GM19452 (cell line): ENCODE measurements at regions not wholly inside any gene's neighbourhood (a gene's known extent, or its start where the extent isn't known, plus 50 kb on each side); places are given as distances from the start of the nearest gene placed in this dataset.
"Not testable (repeated sequence)": the region's sequence is repeated elsewhere in the genome, so short reads cannot be mapped to it uniquely, and the experiment has no call there.

Experiments
- ATAC-seq: cut with Tn5 transposase; IDR thresholded peaks from one replicate; pipeline ENCODE4 v1.9.1; 2021; ENCODE audit not compliant: unreplicated experiment

- not testable (repeated sequence) for ATAC-seq
Measured at GRCh38 chr6:51121380-51121976, 302.8 kb downstream of the TFAP2B start.

DNA sequence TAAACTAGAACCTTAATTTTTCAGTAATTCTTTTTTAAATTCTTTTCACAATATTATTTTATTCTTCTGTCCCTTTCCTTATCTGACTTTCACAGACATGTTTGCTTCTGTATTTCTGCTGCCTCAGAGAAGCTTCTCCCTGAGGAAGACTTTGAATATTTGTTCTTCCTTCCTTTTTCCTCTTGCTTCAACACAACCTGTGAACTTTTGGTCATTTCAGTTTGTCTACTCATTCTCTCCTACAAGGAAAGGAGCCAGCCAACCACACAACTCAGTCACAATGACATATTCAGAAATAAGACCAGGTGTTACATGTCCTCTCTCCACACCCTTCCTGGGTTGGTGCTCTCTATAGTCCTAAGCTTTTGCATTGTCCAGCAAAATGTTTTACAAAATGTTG lies 310.4 kb downstream of the TFAP2B start:
- no peak for ATAC-seq

- ATAC-seq, result no peak
Measured at GRCh38 chr6:51137777-51138176, 319.1 kb downstream of the TFAP2B start.

DNA sequence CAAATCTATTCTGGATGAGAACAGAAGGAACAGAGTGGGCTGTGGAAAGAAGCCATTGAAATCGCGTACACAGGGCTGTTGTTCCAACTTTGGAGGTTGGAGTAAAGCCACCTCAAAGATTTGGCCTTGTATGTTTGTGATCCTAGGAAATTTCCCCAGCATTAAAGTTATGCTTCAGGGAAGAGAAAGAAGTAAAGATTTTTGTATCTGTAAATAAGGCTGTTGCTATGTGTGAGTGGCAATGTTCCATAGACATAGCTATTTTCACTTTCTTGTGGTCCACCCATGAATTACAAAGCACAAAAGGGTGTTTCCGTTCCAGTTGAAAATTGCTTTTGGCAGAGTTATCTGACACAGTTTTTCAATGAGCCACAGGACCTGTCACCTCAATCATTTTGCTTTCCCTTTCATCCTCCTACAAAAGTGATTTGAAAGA lies 321.3 kb downstream of the TFAP2B start:
- no peak for ATAC-seq

GRCh38 chr6:51141080-51141479 lies 322.4 kb downstream of the TFAP2B start:
- ATAC-seq, result no peak

DNA sequence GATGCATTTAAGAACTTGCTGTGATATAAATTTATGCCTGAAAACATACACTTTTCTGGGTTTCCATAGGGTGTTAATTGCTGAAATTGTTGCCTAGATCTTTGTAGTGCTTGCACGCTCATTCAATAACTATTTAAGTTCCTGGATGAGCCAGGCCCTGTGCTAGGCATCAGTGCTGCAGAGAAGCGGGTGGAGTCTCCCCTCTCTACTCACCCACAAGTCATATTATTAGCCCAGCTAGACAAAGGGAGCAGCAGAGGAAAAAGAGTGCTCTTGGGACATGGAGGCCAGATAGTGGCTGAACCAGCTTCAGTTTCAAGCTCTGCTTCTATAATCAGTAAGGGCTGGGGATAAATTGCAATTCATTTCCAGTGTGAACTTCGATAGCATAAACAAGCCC lies 329.1 kb downstream of the TFAP2B start:
- ATAC-seq, result no peak

GRCh38 chr6:51152594-51152993 lies 333.9 kb downstream of the TFAP2B start:
- no peak for ATAC-seq

DNA sequence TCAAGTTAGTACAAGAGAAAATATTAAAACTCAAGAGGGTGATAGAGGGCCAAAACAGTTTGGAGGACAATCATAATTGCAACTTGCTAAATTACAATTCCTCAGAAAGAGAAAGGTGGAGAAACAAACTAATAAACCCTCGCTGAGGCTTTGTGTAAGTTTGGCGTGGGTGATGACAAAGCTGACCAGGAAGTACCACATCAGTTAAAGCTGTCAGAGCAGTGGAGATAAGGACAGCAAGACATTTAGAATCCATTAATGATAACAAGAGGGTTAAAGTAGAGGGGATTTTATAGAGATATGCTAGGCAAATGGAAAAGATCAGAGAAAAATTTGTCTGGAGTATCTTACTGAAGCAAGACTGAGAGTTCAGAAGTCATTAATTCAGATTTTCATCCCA lies 334.4 kb downstream of the TFAP2B start:
- no peak for ATAC-seq

GRCh38 chr6:51154925-51155324 lies 336.3 kb downstream of the TFAP2B start:
- not testable (repeated sequence) for ATAC-seq

- not testable (repeated sequence) for ATAC-seq
Measured at GRCh38 chr6:51159260-51159659, 340.6 kb downstream of the TFAP2B start.

DNA sequence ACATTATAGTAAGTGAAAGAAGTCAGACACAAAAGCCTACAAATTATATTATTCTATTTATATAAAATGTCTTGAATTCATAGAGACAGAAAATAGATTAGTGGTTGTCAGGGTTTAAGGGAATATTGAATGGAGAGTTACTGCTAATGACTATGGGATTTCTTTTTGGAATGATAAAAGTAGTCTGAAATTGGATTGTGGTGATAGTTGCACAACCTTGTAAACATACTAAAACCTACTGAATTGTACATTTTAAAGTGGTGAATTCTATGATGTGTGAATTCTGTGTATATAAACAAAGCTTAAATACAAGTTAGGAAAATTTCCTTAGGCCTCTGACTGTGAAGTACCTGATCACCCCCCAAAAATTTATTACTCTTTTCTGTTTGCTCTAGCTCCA lies 343.1 kb downstream of the TFAP2B start:
- ATAC-seq, result no peak

DNA sequence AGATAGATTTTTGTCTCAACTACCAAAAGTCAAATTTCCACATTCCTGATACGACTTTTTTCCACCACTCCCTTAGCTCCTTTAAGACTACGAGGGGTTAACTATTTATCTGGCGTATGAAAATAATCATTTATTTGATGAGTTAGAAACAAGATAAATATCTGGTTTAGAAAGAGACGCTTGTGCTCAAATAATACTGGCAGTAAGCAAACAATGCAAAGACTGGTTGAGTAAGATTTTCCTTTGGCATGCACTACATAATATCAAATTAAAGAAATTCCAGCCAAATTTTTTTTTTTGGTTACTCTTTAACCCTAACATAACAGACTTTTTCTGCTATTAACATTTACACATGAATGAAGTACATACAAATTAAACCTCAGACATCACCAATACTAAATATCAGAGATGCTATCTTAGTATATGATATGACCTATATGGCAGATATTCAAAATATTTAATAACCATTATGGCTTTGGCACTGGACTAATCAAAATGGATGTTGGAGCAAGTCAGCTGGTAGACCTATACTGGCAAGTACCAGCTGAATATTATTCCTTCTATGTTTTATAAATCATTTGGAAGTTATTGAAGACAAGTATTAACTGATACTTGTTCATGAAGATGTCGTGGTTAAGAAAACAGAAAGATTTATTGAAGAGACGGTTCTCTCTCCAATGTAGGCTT lies 345.3 kb downstream of the TFAP2B start:
- no peak for ATAC-seq

GRCh38 chr6:51166914-51167313 lies 348.2 kb downstream of the TFAP2B start:
- no peak for ATAC-seq

GRCh38 chr6:51167468-51167867 lies 348.8 kb downstream of the TFAP2B start:
- ATAC-seq, result no peak

DNA sequence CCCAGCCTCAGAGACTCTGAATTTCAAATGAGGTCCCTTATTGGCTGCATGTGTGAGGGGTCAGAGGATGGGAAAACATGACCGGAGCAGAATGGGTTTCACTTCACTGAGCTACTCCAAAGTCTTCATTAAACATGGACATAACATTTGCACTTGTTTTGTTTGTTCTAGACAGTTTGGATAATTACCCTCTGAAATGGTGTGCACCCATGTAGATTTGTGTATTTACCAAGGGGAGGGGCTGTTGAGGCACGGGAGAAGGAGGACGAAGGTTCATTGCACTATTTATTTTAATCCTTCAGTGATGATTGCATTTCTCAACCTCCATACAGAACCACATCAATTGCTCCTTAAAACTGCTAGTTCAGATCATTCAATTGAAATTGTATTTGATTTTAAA lies 364.2 kb downstream of the TFAP2B start:
- no peak for ATAC-seq

DNA sequence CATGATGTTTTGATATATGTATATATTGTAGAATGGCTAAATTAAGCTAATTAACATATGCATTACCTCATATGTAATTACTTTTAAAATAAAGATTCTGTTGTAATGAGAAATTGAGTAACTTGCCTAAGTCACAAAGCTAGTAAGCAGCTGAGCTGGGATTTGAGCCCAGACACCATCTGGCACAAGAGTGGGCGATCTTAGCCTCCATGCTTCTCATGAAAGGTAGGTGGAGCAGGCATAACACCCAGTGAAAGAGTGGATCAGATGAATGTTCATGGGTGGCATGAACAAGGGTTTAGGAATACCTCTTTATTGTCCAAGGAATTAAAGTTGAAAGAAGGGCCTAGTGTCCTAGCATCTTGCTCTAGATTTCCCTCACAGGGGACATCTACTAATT lies 365.4 kb downstream of the TFAP2B start:
- no peak for ATAC-seq

- ATAC-seq, result not testable (repeated sequence)
Measured at GRCh38 chr6:51193163-51193562, 374.5 kb downstream of the TFAP2B start.

GRCh38 chr6:51199105-51199552 lies 380.5 kb downstream of the TFAP2B start:
- ATAC-seq, result peak; percentile 71

- ATAC-seq, result peak; percentile 15
Measured at GRCh38 chr6:51199733-51200260, 381.1 kb downstream of the TFAP2B start.

DNA sequence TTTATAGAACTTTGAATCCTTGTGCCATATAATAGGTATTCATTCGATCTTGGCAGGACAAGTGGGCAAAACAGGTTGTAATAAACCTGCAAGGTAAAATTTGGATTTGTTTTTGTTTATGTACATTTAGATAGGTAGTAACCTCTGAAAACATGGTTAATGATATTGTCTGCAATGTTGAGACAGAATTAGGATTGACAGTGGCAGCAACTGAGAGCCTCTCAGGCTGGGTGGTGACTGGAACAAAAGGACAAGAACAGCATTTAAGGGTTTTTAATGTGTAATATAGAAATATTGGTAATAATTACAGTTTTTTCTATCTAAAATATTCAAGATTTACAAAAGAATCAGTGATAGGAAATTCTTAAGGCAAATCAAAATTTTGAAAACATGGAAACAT lies 382.0 kb downstream of the TFAP2B start:
- no peak for ATAC-seq

- ATAC-seq, result not testable (repeated sequence)
Measured at GRCh38 chr6:51202653-51203052, 384.0 kb downstream of the TFAP2B start.

DNA sequence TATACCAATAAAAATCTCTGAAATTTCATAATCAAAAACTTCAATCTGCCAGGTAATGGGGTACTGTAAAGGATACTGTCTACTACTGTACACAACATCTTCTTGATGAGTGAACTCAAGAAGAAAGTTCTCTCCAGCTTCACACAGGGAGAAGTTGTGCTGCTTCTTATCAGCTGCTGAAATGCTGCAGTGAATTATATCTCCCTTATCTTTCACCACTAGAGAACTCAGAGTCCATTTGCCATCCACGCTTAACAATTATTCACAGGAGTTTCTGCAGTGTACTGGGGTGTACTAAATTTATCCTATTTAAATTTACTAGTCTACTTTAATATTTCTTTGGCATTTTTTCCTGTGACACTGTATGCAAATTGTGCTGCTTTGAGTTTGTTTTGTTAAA lies 384.8 kb downstream of the TFAP2B start:
- no peak for ATAC-seq
